Smooth muscle cell (in vitro differentiated cells): ENCODE measurements at regions not wholly inside any gene's neighbourhood (a gene's known extent, or its start where the extent isn't known, plus 50 kb on each side); places are given as distances from the start of the nearest gene placed in this dataset.

Experiments
- DNase-seq: peaks from one replicate; lab custom pipeline; 2025; ENCODE audit not compliant: unreplicated experiment; lab: John Stamatoyannopoulos, UW
- H2AFZ ChIP-seq: fragments of 200-600 bp; sonication (generic); 2 replicates; pipeline ENCODE4 v1.6.0; 2016; ENCODE audit warnings: antibody characterized with exemption, low read depth, mild to moderate bottlenecking
- H3F3A ChIP-seq: fragments of 200-600 bp; sonication (generic); 2 replicates; pipeline ENCODE4 v1.6.0; 2017; ENCODE audit warnings: antibody characterized with exemption, low read depth
- H3K27ac ChIP-seq: fragments of 200-600 bp; sonication (generic); 2 replicates; pipeline ENCODE4 v1.5.1; 2016; ENCODE audit warnings: low read depth, mild to moderate bottlenecking
- H3K27me3 ChIP-seq: fragments of 200-600 bp; sonication (generic); 2 replicates; pipeline ENCODE4 v1.6.1; 2016; ENCODE audit warnings: low read depth, mild to moderate bottlenecking
- H3K36me3 ChIP-seq: fragments of 200-600 bp; sonication (generic); 2 replicates; pipeline ENCODE4 v1.5.1; 2016; ENCODE audit warnings: low read depth
- H3K4me1 ChIP-seq: fragments of 200-600 bp; sonication (generic); 2 replicates; pipeline ENCODE4 v1.5.1; 2016; ENCODE audit warnings: low read depth
- H3K4me2 ChIP-seq: fragments of 200-600 bp; sonication (generic); 2 replicates; pipeline ENCODE4 v1.6.0; 2016; ENCODE audit warnings: mild to moderate bottlenecking
- H3K4me3 ChIP-seq: fragments of 200-600 bp; sonication (generic); 2 replicates; pipeline ENCODE4 v1.5.1; 2016; ENCODE audit warnings: mild to moderate bottlenecking
- H3K79me2 ChIP-seq: fragments of 200-600 bp; sonication (generic); 2 replicates; pipeline ENCODE4 v1.6.0; 2016; ENCODE audit warnings: low read depth, mild to moderate bottlenecking
- H3K9ac ChIP-seq: fragments of 200-600 bp; sonication (generic); 2 replicates; pipeline ENCODE4 v1.6.0; 2016; ENCODE audit warnings: low read depth
- H3K9me3 ChIP-seq: fragments of 200-600 bp; sonication (generic); replicated peaks from 2 replicates; pipeline ENCODE4 v1.5.1; 2016; ENCODE audit warnings: low read depth
- H4K20me1 ChIP-seq: fragments of 200-600 bp; sonication (generic); 2 replicates; pipeline ENCODE4 v1.6.0; 2016; ENCODE audit warnings: low read depth
- WGBS: methylation state at CpG from one replicate; pipeline ENCODE4 v1.1.7; 2016; ENCODE audit warnings: low lambda C conversion rate; 5-methylcytosine and 5-hydroxymethylcytosine counted together
- TF ChIP-seq, protein P1 (sequence below): fragments of 200-600 bp; sonication (generic); IDR thresholded peaks from 2 replicates; pipeline ENCODE4 v1.5.1; 2017; ENCODE audit warnings: borderline replicate concordance, mild to moderate bottlenecking, antibody characterized with exemption; ENCODE audit not compliant: insufficient read depth, poor library complexity, severe bottlenecking

DNA sequence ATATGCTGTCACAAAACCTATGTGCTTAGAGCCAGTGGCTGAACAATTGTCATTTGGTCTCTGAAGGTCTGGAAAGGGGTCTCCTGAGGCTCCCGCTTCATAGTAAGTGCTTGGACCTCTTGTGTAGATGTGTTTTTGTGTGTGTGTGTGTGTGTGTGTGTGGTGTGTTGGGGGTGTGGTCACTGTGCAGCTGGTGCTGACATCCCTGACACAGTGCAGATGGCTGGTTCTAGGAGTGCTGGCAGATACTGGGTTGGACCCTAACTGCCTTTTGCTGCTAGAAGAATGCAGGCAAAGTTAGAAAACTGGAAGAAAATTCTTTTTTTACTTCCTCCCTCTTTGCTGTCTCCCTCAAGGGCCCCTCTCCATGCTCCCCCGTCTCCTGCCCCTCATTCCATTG lies 1872.6 kb downstream of the ARAP2 start:
- H3K4me3 ChIP-seq: no peak overlapping the region
- H3K9me3 ChIP-seq: no peaks in the 10 kb centered on the region
- WGBS: 77% methylated on average over 2 of the region's 2 CpGs
- no peaks in the 10 kb centered on the region for H4K20me1 ChIP-seq
- TF ChIP-seq, protein P1, sequence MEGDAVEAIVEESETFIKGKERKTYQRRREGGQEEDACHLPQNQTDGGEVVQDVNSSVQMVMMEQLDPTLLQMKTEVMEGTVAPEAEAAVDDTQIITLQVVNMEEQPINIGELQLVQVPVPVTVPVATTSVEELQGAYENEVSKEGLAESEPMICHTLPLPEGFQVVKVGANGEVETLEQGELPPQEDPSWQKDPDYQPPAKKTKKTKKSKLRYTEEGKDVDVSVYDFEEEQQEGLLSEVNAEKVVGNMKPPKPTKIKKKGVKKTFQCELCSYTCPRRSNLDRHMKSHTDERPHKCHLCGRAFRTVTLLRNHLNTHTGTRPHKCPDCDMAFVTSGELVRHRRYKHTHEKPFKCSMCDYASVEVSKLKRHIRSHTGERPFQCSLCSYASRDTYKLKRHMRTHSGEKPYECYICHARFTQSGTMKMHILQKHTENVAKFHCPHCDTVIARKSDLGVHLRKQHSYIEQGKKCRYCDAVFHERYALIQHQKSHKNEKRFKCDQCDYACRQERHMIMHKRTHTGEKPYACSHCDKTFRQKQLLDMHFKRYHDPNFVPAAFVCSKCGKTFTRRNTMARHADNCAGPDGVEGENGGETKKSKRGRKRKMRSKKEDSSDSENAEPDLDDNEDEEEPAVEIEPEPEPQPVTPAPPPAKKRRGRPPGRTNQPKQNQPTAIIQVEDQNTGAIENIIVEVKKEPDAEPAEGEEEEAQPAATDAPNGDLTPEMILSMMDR: no peak
- no peak overlapping the region for H3K9ac ChIP-seq
- no peaks in the 10 kb centered on the region for H3K79me2 ChIP-seq
- DNase-seq: no peak
- no peaks in the 10 kb centered on the region for H3K27me3 ChIP-seq
- no peaks in the 10 kb centered on the region for H3F3A ChIP-seq
- no peak overlapping the region for H2AFZ ChIP-seq
- H3K4me2 ChIP-seq: no peak overlapping the region
- H3K27ac ChIP-seq: no peak overlapping the region
- H3K36me3 ChIP-seq: no peaks in the 10 kb centered on the region
- no peaks in the 10 kb centered on the region for H3K4me1 ChIP-seq

DNA sequence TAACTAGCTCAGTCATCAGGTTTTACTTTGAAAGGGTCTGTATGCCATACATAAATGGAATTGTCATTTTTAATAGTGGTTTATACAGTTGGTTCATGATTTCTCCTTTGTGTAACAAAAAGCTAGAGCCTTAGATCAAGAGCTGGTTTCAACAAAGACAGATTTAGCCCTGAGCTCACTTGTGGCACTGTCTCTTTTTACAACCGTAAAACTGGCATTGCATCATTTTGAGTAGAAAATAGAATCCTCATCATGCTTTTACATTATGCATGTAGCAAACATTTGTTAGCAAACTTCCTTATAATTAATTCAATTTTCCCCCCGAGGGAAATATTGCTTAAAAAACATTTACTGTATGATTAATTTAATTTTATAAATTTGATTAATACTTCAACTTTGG lies 1871.5 kb downstream of the ARAP2 start:
- Histone ChIP-seq H3K36me3 (no peaks in the 10 kb centered on the region), H3K4me1 (no peaks in the 10 kb centered on the region), H3K4me3 (no peak overlapping the region), H3K27ac (no peak overlapping the region), H3K9ac (no peak overlapping the region), H3K9me3 (no peaks in the 10 kb centered on the region), H3F3A (no peaks in the 10 kb centered on the region), H3K27me3 (no peaks in the 10 kb centered on the region), H3K4me2 (no peak overlapping the region), H4K20me1 (no peaks in the 10 kb centered on the region), H3K79me2 (no peaks in the 10 kb centered on the region), H2AFZ (no peak overlapping the region)
- 74% methylated on average over 2 of the region's 2 CpGs for WGBS
- TF ChIP-seq, protein P1: no peak
- DNase-seq: no peak

DNA sequence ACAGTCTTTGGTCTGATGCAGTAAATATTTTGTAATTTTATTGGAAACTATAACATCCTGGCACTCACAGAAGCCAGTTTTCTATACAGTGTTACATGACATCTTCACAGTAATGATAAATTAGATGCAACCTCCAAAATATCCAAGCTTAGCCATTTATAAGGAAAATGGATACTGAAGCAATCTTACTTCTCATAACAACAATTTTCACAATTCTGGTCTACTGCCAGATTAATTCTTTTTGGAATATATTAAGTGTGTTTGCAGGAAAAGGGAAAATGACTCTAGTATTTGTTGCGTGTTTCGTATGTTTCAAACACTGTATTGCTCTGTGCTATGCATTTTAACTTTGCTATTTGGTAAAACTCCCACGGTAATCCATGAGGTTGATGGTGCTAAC lies 1870.9 kb downstream of the ARAP2 start:
- Histone ChIP-seq H2AFZ (no peak overlapping the region), H3K36me3 (no peaks in the 10 kb centered on the region), H3K9me3 (no peaks in the 10 kb centered on the region), H3K27ac (no peak overlapping the region), H4K20me1 (no peaks in the 10 kb centered on the region), H3K4me3 (no peak overlapping the region), H3F3A (no peaks in the 10 kb centered on the region), H3K9ac (no peak overlapping the region), H3K4me2 (no peak overlapping the region), H3K4me1 (no peaks in the 10 kb centered on the region), H3K27me3 (no peaks in the 10 kb centered on the region), H3K79me2 (no peaks in the 10 kb centered on the region)
- TF ChIP-seq, protein P1: no peak
- no peak for DNase-seq
- WGBS: 95% methylated on average over 3 of the region's 3 CpGs

DNA sequence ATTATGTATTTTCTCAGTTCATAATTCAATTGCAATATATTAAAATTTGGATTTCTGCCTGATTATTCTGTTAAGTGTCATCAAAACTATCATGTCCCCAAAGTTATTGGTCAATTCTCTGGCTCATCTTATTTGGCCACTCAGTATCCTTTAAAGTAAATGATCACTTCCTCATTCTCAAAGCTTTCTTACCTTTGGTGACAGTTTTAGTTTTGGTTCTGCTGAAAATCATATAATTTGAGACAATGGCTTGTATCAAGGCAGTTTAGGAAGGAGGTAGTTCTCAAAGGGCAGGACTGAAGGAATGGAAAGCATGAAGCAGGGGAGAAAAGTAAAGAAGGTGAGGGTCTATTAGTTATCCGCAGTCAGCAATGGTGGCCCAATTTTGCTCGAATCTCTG lies 1832.1 kb downstream of the ARAP2 start:
- Histone ChIP-seq H3K27ac (no peak overlapping the region), H3K9ac (no peak overlapping the region), H3K36me3 (no peaks in the 10 kb centered on the region), H3K4me2 (no peak overlapping the region), H3K79me2 (no peaks in the 10 kb centered on the region), H3F3A (no peaks in the 10 kb centered on the region), H3K9me3 (no peaks in the 10 kb centered on the region), H2AFZ (no peak overlapping the region), H3K4me1 (no peaks in the 10 kb centered on the region), H4K20me1 (no peaks in the 10 kb centered on the region), H3K27me3 (no peaks in the 10 kb centered on the region), H3K4me3 (no peak overlapping the region)
- TF ChIP-seq, protein P1: no peak
- 95% methylated on average over 2 of the region's 2 CpGs for WGBS
- DNase-seq: no peak
